GM23248 (cell line): ENCODE measurements at regions not wholly inside any gene's neighbourhood (a gene's known extent, or its start where the extent isn't known, plus 50 kb on each side); places are given as distances from the start of the nearest gene placed in this dataset.

Source experiments
- EZH2 ChIP-seq: fragments of 200-600 bp; sonication (generic); IDR thresholded peaks from 2 replicates; pipeline ENCODE4 v1.6.1; 2018; ENCODE audit warnings: antibody characterized with exemption, mild to moderate bottlenecking; ENCODE audit not compliant: insufficient read depth, poor library complexity, severe bottlenecking
- EZH2phosphoT487 ChIP-seq: fragments of 200-600 bp; sonication (generic); IDR thresholded peaks from 2 replicates; pipeline ENCODE4 v1.6.1; 2018; ENCODE audit warnings: antibody characterized with exemption, moderate library complexity, mild to moderate bottlenecking, low read depth; ENCODE audit not compliant: insufficient read depth

DNA sequence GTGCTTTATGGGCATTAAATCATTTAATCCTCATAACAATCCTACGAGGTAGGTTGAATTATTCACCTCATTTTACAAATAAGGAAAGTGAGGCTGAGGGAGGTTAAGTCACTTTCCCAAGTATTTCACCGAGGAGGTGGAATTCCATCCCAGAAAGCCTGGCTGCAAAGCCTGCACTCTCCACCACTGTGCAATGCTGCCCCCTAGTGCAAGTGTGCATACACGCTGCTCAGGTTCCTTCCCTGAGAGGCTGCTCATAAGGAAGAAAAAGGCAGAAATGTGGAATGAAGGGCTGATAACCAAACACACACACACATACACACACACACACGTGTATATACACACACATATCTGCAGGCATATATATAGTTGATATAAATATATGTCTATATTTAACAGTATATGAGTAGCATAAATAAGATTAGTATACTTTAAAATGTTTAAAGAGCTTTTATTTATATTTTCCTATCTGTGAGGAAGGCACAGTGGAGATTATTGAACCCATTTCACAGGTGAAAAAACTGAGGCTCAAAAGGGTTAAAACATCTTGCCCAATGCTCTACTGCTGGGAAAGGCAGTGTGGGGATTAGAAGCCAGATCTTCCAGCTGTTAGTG lies 714.5 kb upstream of the TENM3 start:
- TF ChIP-seq EZH2, result no peak
- TF ChIP-seq EZH2phosphoT487, result no peak
